ENCODE measurements at regions not wholly inside any gene's neighbourhood (a gene's known extent, or its start where the extent isn't known, plus 50 kb on each side); places are given as distances from the start of the nearest gene placed in this dataset.

GRCh38 chr4:67236788-67237187 lies 308.5 kb downstream of the CENPC start:
- WGBS, 2 donors = 69 to 79% methylated on average over 2 of the region's 2 CpGs
- DNase-seq (no peak), ATAC-seq (no peak)
- intact Hi-C loops (cut with DNase I) = no loop called here
- no peaks in the 10 kb centered on the region for H3K27me3 ChIP-seq
- no peaks in the 10 kb centered on the region for H3K4me1 ChIP-seq
- H3K27ac ChIP-seq = no peak overlapping the region
- no peak for TF ChIP-seq CTCF (IDR thresholded peaks at IDR 0.05)
- no peak for TF ChIP-seq POLR2A (IDR thresholded peaks at IDR 0.05)
- H3K9me3 ChIP-seq = no peaks in the 10 kb centered on the region
- no peaks in the 10 kb centered on the region for H3K36me3 ChIP-seq (replicated peaks in 1 of 2; ENCODE audit: insufficient read depth in 1 of 2, low read depth in 2 of 2)
- H3K4me3 ChIP-seq = no peak overlapping the region

- TF ChIP-seq CTCF (IDR thresholded peaks at IDR 0.05) = no peak
- TF ChIP-seq POLR2A (IDR thresholded peaks at IDR 0.05) = no peak
- ATAC-seq (no peak), DNase-seq (no peak)
- Histone ChIP-seq H3K9me3 (no peaks in the 10 kb centered on the region), H3K27ac (no peak overlapping the region), H3K36me3 (replicated peaks in 1 of 2; ENCODE audit: insufficient read depth in 1 of 2, low read depth in 2 of 2) (no peaks in the 10 kb centered on the region), H3K27me3 (no peaks in the 10 kb centered on the region), H3K4me3 (no peak overlapping the region), H3K4me1 (no peaks in the 10 kb centered on the region)
- 43 to 55% methylated on average over 3 of the region's 3 CpGs for WGBS, 2 donors
- intact Hi-C loops (cut with DNase I) = no loop called here
These were observed 309.0 kb downstream of the CENPC start for GRCh38 chr4:67236318-67236717.

GRCh38 chr4:67234296-67234695 lies 311.0 kb downstream of the CENPC start:
- Histone ChIP-seq H3K9me3 (no peaks in the 10 kb centered on the region), H3K27me3 (no peaks in the 10 kb centered on the region), H3K27ac (no peak overlapping the region), H3K4me3 (no peak overlapping the region), H3K4me1 (no peaks in the 10 kb centered on the region), H3K36me3 (replicated peaks in 1 of 2; ENCODE audit: insufficient read depth in 1 of 2, low read depth in 2 of 2) (no peaks in the 10 kb centered on the region)
- no peak for ATAC-seq
- no peak for DNase-seq
- 28 to 48% methylated on average over 2 of the region's 2 CpGs for WGBS, 2 donors
- TF ChIP-seq CTCF (IDR thresholded peaks at IDR 0.05) = no peak
- TF ChIP-seq POLR2A (IDR thresholded peaks at IDR 0.05) = no peak
- intact Hi-C loops (cut with DNase I) = no loop called here

- intact Hi-C loops (cut with DNase I) = no loop called here
- Histone ChIP-seq H3K9me3 (no peaks in the 10 kb centered on the region), H3K4me1 (no peaks in the 10 kb centered on the region), H3K4me3 (no peak overlapping the region), H3K36me3 (replicated peaks in 1 of 2; ENCODE audit: insufficient read depth in 1 of 2, low read depth in 2 of 2) (no peaks in the 10 kb centered on the region), H3K27me3 (no peaks in the 10 kb centered on the region), H3K27ac (no peak overlapping the region)
- no peak for TF ChIP-seq CTCF (IDR thresholded peaks at IDR 0.05)
- no peak for TF ChIP-seq POLR2A (IDR thresholded peaks at IDR 0.05)
- DNase-seq (no peak), ATAC-seq (no peak)
- WGBS, 2 donors = 69 to 81% methylated on average over 5 of the region's 5 CpGs
These were observed 316.2 kb downstream of the CENPC start for GRCh38 chr4:67229148-67229547.

- DNase-seq = no peak
- TF ChIP-seq POLR2A (IDR thresholded peaks at IDR 0.05) = no peak
- TF ChIP-seq CTCF (IDR thresholded peaks at IDR 0.05) = no peak
- 45 to 65% methylated on average over 2 of the region's 2 CpGs for WGBS, 2 donors
These were observed 324.4 kb downstream of the CENPC start for GRCh38 chr4:67220861-67221260.

More at GRCh38 chr4:67220861-67221260, 324.4 kb downstream of the CENPC start:
- no peak for ATAC-seq
- intact Hi-C loops (cut with DNase I) = no loop called here
- H3K36me3 ChIP-seq (replicated peaks in 1 of 2; ENCODE audit: insufficient read depth in 1 of 2, low read depth in 2 of 2) = no peaks in the 10 kb centered on the region
- H3K27me3 ChIP-seq = no peaks in the 10 kb centered on the region
- no peak overlapping the region for H3K4me3 ChIP-seq
- H3K9me3 ChIP-seq = no peaks in the 10 kb centered on the region
- H3K27ac ChIP-seq = no peak overlapping the region
- no peaks in the 10 kb centered on the region for H3K4me1 ChIP-seq
